ENCODE measurements at regions not wholly inside any gene's neighbourhood (a gene's known extent, or its start where the extent isn't known, plus 50 kb on each side); places are given as distances from the start of the nearest gene placed in this dataset.
"Not testable (repeated sequence)": the region's sequence is repeated elsewhere in the genome, so short reads cannot be mapped to it uniquely, and the experiment has no call there.

DNA sequence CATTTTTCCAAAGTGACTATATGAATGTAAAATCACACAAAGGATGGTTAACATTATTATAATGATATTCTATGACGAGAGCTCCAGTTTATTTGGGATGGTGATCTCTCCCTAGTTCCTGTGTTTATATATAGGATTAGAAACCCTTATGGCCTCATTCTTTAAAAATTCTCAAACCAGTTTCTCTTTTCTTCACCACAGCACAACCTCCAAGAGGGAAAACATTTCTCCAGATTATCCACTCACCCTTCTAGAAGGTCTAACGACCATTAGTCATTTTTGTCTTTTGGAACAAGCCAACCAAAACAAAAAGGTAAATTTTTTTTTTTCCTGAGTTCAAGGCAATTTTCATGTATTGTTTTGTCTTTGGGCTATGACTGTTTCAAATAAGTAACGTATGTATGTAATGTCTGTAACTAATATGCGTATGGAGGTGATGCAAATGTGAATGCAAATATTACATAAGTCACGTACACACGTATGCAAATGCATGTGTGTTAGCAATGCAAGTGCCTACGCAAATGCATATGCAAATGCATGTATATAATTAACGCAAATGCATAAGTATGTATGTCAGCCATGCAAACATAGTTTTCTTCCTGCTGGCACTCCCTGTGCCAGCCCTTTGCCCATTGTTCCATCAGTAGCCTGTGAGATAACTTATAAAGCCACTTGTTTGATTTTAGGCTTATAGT, 72.5 kb upstream of the MORC3 start:
- no peak for DNase-seq (ENCODE audit: low read depth)

DNA sequence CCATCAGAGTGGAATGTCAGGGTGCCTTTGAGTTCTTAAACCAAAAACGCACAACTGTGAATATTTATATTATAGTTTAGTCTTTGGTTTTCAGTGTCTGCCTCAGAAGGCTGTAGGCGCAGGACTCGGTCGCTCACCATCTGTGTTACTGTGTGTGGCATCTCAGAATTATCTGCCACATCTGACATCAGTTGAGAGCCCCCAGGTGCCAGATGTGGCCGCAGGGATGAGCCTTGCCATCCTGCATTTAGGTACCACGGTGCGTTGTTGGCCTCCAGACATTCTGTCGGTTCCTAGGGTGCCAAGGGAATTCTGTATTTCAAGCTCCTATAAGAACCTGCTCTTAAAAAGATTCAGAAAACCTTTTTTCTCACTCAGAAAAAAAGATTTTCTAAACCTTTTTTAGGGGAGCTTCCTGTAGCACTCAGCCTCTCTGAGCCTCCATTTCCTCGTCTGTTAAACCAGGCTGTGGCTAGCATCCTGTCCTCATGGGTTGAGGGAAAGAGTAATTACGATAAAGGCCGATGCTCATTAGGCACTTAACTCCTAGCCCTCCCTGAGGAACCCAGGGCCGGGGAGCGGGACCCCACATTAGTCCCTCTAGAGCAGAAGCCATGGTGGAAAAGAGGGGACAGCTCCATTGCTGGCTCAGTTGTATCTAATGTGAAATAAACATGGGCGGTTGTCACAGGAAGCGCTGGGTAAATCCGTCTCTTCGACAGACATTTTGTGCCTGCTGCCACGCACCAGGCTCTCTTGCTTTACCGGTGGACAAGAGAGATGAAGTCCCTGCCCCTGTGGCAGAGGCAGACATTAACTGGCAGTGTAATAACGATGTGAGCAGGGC, 70.2 kb upstream of the MORC3 start:
- no peak for DNase-seq (ENCODE audit: low read depth)

DNA sequence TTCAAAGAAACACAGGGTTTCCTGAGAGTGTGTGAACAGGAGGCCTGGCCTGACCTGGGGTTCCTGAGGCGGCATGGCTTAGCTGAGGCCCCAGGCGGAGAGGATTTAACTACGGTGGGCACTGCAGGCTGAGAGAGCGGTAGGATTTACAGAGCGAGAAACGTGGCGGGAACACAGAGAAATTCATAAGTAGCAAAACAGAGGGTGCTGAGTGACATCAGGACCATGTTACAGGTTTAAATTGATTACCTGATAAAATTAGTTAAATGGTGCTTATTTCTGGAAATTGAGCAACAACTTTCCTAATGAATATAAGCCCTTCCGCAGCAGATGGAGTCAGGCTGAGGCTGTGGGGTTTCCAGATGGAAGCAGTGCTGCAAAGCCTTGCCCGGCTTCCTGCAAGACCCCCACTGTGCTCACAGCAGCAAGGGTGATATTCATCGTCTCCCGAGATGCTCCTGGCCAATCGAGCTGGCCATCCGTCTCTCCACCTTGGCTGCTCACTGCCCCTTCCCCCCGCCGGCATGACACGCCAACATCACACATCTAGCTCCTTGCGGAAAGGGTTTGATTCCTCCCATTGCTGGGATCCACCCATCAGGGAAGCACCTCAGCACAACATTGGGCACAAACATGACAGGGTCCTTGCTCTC, 69.4 kb upstream of the MORC3 start:
- DNase-seq (ENCODE audit: low read depth) = no peak

DNA sequence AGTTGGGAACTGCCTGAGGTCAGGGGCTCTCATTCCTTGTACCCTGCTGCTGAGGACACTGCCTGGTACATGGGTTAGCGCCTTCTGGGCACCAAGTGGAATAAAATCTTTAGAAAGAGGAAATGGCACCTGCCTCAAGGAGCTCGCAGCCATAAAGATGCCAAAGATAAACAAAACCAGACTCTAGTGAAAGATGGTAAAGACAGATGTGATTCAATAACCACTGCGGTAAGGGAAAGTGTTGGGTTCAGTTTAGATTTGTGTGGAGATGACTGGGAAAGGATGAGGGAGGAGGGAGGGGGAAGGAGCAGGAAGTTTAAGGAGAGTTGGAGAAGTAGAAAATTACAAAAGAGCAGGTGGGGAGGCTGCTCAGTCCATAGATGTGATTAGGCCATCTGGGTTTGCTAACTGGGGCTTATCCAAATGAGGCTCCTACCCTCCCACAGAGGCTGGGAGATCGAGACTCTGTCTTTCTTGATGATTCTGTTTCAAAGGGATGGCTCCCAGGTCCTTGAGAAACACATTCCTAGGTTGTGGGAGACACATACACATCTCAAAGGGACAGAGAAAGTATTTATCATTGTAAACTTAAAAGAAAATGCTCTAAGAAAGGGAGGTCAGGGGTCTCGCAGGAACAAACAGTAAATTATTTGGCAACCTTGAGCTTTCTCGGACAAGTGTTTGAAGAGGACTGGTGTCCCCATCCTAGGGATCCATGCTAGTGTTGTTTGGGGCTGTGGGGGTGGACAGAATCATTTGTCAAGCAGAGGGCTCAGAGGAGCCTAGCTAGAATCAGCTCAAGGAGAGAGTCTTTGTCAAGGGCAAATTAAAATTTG, 65.7 kb upstream of the MORC3 start:
- DNase-seq (ENCODE audit: low read depth) = no peak

DNA sequence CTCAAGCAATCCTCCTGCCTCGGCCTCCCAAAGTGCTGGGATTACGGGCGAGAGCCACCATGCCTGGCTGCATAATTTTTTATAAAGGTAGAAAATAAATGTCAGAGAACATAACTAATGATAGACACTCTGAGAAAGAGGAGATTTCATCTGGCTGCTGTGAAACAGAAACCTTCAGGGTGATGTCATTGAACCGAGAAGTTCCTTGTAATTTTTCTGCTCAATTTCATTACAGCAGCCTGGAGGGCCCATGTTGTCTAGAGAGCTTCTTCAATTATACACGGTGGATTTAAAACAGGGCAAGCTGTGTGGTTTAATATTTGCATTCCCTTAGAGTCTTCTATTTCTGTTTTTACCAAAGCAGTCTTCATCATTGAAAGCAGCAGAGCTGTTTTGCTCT, 64.3 kb upstream of the MORC3 start:
- no peak for DNase-seq (ENCODE audit: low read depth)

DNA sequence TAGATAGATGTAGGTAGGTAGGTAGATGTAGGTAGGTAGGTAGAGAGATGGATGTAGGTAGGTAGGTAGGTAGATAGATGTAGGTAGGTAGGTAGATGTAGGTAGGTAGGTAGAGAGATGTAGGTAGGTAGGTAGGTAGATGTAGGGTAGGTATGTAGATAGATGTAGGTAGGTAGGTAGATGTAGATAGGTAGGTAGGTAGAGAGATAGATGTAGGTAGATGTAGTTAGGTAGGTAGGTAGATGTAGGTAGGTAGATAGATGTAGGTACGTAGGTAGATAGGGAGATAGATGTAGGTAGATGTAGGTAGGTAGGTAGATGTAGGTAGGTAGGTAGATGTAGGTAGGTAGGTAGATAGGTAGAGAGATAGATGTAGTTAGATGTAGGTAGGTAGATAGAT, 62.3 kb upstream of the MORC3 start:
- no peak for DNase-seq (ENCODE audit: low read depth)

DNA sequence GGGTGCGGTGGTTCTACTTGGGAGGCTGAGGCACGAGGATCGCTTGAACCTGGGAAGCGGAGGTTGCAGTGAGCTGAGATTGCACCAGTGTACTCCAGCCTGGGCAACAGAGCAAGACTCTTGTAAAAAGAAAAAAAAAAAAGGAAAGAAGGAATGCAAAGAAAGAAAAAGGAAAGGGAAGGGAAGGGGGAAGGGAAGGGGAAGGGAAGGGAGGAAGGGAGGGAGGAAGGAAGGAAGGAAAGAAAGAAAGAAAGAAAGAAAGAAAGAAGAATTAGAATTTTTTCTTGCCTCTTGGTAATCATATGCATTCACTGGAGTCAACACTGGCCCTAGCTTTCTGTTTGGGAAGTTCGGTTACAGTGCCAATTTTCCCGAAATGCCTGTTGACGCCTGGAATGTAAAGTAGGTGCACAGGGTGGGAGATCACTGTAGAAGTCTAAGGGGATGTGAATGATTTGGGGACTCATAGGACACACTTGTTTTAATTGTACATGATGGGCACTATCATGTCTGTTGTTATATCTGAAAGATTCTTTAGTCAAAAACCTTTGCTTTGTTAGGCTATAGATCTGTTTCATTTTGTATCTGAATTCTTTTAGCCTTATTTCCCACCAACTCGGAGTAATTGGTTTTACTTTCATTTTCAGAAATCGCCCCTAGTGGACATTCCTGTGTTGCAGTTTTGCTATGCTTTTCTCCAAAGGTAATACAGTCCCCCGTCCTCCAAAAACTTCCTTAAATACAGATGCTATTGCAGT, 59.8 kb upstream of the MORC3 start:
- DNase-seq (ENCODE audit: low read depth) = peak; percentile 14

DNA sequence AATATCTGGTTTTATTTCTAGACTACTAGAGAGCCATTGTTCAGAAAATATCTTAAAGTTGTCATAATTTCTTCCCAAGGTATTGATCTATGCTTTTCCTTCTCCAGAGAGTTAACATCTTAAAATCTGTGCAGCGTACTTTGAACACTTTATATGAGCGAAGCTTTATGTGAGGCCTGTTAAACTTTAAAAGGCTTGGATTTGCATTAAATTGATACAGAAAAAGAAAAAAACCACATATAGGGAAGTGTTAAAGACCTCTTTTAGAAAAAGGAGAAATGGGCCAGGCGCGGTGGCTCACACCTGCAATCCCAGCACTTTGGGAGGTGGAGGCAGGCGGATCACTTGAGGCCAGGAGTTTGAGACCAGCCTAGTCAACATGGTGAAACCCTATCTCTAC, 59.2 kb upstream of the MORC3 start:
- no peak for DNase-seq (ENCODE audit: low read depth)

DNA sequence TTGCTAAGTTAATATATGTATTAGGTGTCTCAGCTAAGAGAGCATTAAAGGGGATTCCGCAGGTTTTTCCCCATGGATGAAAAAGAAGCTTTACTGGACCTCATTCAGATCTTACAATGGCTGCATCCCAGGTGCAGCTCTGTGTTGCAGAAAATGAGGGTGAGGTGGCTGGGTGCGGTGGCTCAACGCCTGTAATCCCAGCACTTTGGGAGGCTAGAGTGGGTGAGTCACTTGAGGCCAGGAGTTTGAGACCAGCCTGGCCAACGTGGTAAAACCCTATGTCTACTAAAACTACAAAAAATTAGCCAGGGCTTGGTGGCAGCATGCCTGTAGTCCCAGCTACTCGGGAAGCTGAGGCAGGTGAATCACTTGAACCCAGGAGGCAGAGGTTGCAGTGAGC, 58.5 kb upstream of the MORC3 start:
- no peak for DNase-seq (ENCODE audit: low read depth)

DNA sequence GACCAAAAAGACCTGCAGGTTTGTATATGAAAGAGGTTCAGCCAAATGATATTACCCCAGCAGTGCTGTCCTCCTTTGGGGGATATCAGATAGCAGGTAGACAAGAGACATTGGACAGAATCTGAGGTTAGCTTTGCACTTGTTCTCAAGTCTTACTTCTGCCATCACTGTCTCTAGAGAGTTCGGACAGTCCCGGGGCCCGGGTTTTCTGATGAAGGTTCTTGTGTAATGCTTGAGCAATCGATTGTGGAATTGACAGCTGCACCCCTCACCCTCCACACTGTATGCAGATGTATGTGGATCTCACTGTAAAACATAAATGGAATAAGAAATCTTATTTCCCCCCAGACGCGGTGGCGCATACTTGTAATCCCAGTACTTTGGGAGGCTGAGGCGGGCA, 56.2 kb upstream of the MORC3 start:
- no peak for DNase-seq (ENCODE audit: low read depth)

DNA sequence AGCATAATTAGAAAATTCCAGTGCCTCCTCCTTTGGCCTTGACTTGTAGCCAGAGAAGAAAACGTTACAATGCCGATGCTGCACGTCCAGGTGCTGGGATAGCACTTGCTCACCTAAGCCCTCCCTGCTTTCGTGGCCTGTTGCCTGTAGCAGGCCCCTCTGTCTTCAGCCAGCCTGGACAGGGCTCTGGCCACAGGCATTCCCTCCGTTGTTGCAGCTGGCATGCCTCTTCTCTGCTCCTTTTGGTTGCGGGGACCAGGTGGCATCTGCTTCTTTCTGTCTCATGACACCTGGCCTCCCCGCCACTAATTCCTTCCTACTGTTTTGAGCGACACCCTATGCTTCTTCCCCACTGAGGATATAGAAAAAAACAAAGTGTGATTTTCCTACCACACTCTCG, 54.6 kb upstream of the MORC3 start:
- DNase-seq (ENCODE audit: low read depth) = no peak

DNA sequence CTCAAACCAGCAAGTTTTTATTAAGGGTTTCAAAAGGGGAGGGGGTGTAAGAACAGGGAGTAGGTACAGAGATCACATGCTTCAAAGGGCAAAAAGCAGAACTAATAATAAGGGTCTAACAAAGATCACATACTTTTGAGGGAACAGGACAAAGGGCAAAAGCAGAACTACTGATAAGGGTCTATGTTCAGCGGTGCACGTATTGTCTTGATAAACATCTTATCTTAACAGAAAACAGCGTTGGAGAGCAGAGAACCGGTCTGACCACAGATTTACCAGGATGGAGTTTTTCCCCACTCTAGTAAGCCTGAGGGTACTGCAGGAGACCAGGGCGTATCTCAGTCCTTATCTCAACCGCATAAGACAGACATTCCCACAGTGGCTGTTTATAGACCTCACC, 52.2 kb upstream of the MORC3 start:
- DNase-seq (ENCODE audit: low read depth) = not testable (repeated sequence)

DNA sequence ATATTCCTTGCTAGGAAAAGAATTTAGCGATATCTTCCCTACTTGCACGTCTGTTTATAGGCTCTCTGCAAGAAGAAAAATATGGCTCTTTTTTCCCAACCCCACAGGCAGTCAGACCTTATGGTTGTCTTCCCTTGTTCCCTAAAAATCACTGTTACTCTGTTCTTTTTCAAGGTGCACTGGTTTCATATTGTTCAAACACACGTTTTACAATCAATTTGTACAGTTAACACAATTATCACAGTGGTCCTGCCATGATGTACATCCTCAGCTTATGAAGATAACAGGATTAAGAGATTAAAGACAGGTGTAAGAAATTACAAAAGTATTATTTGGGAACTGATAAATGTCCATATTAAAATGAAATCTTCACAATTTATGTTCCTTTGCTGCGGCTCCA, 51.7 kb upstream of the MORC3 start:
- not testable (repeated sequence) for DNase-seq (ENCODE audit: low read depth)
